ENCODE measurements at regions not wholly inside any gene's neighbourhood (a gene's known extent, or its start where the extent isn't known, plus 50 kb on each side); places are given as distances from the start of the nearest gene placed in this dataset.

DNA sequence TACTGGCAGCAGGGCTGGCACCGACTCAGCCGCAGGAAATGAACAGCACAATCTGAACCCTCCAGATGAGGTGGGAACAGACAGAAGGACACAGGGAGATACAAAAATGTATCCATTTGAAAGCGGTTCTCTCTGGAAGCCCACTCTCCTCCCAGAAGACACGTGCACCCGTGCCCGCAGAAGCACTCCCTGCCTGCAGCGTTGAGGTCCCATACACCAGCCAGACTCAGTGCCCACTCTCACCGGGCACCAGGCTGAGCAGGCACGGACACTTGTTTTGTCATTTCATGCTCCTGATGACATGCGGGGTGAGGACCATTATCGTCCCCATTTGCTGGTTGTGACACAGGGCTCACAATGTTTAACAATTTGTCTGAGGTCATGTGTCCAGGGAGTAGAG is 297.4 kb upstream of the TLE3 start:
- TF ChIP-seq, protein P1, sequence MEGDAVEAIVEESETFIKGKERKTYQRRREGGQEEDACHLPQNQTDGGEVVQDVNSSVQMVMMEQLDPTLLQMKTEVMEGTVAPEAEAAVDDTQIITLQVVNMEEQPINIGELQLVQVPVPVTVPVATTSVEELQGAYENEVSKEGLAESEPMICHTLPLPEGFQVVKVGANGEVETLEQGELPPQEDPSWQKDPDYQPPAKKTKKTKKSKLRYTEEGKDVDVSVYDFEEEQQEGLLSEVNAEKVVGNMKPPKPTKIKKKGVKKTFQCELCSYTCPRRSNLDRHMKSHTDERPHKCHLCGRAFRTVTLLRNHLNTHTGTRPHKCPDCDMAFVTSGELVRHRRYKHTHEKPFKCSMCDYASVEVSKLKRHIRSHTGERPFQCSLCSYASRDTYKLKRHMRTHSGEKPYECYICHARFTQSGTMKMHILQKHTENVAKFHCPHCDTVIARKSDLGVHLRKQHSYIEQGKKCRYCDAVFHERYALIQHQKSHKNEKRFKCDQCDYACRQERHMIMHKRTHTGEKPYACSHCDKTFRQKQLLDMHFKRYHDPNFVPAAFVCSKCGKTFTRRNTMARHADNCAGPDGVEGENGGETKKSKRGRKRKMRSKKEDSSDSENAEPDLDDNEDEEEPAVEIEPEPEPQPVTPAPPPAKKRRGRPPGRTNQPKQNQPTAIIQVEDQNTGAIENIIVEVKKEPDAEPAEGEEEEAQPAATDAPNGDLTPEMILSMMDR (conservative IDR thresholded peaks at IDR 0.05; ENCODE audit: low read length) = no peak
- no peak for TF ChIP-seq EZH2phosphoT487 (IDR thresholded peaks at IDR 0.05; ENCODE audit: borderline replicate concordance, low read depth, low read length)

Measured in OCI-LY7 (cell line).